ENCODE measurements at regions not wholly inside any gene's neighbourhood (a gene's known extent, or its start where the extent isn't known, plus 50 kb on each side); places are given as distances from the start of the nearest gene placed in this dataset.

- intact Hi-C loops (cut with DNase I), result no loop called here
- Histone ChIP-seq H3K4me3 (no peak overlapping the region), H3K27ac (no peak overlapping the region), H3K36me3 (no peaks in the 10 kb centered on the region), H3K9me3 (no peaks in the 10 kb centered on the region), H3K27me3 (no peaks in the 10 kb centered on the region), H3K4me1 (no peaks in the 10 kb centered on the region)
- no peak for ATAC-seq
- no peak for DNase-seq
- TF ChIP-seq CTCF (IDR thresholded peaks at IDR 0.05), result no peak
These were observed 152.2 kb downstream of the RPIA start for GRCh38 chr2:88843651-88844050.

- Histone ChIP-seq H3K27ac (no peak overlapping the region), H3K9me3 (no peaks in the 10 kb centered on the region), H3K36me3 (no peaks in the 10 kb centered on the region), H3K4me3 (no peak overlapping the region), H3K27me3 (no peaks in the 10 kb centered on the region), H3K4me1 (no peaks in the 10 kb centered on the region)
- DNase-seq, result no peak
- peak; percentile 79 for ATAC-seq
- intact Hi-C loops (cut with DNase I), result no loop called here
- TF ChIP-seq CTCF (IDR thresholded peaks at IDR 0.05), result no peak
These were observed 153.5 kb downstream of the RPIA start for GRCh38 chr2:88844960-88845359.

GRCh38 chr2:88845772-88846661 is 154.5 kb downstream of the RPIA start:
- ATAC-seq (no peak), DNase-seq (no peak)
- no peaks in the 10 kb centered on the region for H3K27me3 ChIP-seq
- TF ChIP-seq CTCF (IDR thresholded peaks at IDR 0.05), result no peak
- H3K9me3 ChIP-seq, result no peaks in the 10 kb centered on the region
- no peak overlapping the region for H3K27ac ChIP-seq
- no peaks in the 10 kb centered on the region for H3K36me3 ChIP-seq
- intact Hi-C loops (cut with DNase I), result no loop called here
- H3K4me3 ChIP-seq, result no peak overlapping the region
- no peaks in the 10 kb centered on the region for H3K4me1 ChIP-seq

GRCh38 chr2:88852753-88853402 is 161.4 kb downstream of the RPIA start:
- no peak overlapping the region for H3K27ac ChIP-seq

More at GRCh38 chr2:88852753-88853402, 161.4 kb downstream of the RPIA start:
- no peaks in the 10 kb centered on the region for H3K4me1 ChIP-seq
- no peak for TF ChIP-seq CTCF (IDR thresholded peaks at IDR 0.05)
- no peaks in the 10 kb centered on the region for H3K36me3 ChIP-seq
- H3K27me3 ChIP-seq, result no peaks in the 10 kb centered on the region
- intact Hi-C loops (cut with DNase I), result no loop called here
- ATAC-seq, result no peak
- H3K9me3 ChIP-seq, result no peaks in the 10 kb centered on the region
- DNase-seq, result no peak
- H3K4me3 ChIP-seq, result no peak overlapping the region

All from left lung (tissue), 4 donors.